ENCODE measurements at regions not wholly inside any gene's neighbourhood (a gene's known extent, or its start where the extent isn't known, plus 50 kb on each side); places are given as distances from the start of the nearest gene placed in this dataset.

DNA sequence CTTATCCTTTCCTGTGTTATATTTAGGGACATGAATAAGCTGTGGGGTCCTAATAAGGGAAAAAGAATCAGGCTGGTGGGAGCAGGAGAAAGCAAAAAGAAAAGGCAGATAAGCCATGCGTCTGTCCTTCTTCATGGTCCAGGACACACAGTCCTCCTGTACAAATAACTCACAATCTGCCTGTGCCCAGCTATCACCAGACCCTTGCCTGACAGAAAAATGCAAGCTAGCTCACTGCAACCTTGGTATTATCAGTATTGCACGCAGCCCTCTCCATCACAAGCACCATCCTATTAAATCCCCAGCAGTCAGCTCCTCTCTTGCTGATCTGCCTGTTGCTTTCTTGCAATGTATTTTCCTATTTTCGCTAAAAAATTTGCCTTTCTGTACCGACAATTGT is 78.0 kb downstream of the NEURL3 start:
- no peak for DNase-seq (ENCODE audit: low read depth)
- H3K4me3 ChIP-seq (ENCODE audit: low read depth, low read length) = no peak overlapping the region
- TF ChIP-seq CTCF (conservative IDR thresholded peaks at IDR 0.05; ENCODE audit: low read depth, low read length) = no peak

DNA sequence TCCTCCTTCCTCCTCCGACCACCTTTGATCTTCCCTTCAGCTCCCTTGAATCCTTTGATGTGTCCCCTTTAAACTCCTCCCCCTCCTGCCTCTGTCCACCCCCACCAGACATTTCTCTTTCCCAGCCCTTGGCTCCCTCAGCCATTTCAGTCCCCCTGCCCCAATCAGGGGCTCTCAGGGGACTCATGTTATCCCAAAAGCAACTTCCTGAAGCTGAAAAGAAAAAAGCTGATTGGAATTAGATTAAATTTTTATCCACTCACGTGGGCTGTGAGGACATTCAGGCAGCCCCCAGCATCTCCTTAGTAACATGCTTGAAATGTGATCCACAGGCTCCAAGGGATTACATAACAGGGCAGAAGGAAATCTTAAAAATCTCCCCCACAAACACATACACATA is 81.3 kb downstream of the NEURL3 start:
- no peak for TF ChIP-seq CTCF (conservative IDR thresholded peaks at IDR 0.05; ENCODE audit: low read depth, low read length)
- DNase-seq (ENCODE audit: low read depth) = no peak
- H3K4me3 ChIP-seq (ENCODE audit: low read depth, low read length) = no peak overlapping the region
